Fibroblast of lung (primary cell): ENCODE measurements at regions not wholly inside any gene's neighbourhood (a gene's known extent, or its start where the extent isn't known, plus 50 kb on each side); places are given as distances from the start of the nearest gene placed in this dataset.

Experiments
- DNase-seq, 2 donors: peaks; one replicate each; pipeline versions ENCODE4 v3.0.0 to v3.0.0-alpha.2; 2010; ENCODE audit warnings: low read depth in 2 of 2
- H2AFZ ChIP-seq: 2 replicates; pipeline ENCODE4 v1.5.1; 2012; ENCODE audit warnings: low read length, control low read depth, inconsistent platforms
- H3K27ac ChIP-seq: 2 replicates; pipeline ENCODE4 v1.5.1; 2011; ENCODE audit warnings: low read length, control low read depth; ENCODE audit not compliant: insufficient read depth
- H3K27me3 ChIP-seq: 2 replicates; pipeline ENCODE4 v1.5.1; 2011; ENCODE audit warnings: mild to moderate bottlenecking, low read length; ENCODE audit not compliant: control insufficient read depth, insufficient read depth
- H3K36me3 ChIP-seq: 2 replicates; pipeline ENCODE4 v1.5.1; 2011; ENCODE audit warnings: low read length; ENCODE audit not compliant: control insufficient read depth, insufficient read depth
- H3K4me1 ChIP-seq: 2 replicates; pipeline ENCODE4 v1.5.1; 2011; ENCODE audit warnings: low read length; ENCODE audit not compliant: control insufficient read depth, insufficient read depth; ENCODE audit errors: extremely low read depth
- H3K4me2 ChIP-seq: 2 replicates; pipeline ENCODE4 v1.5.1; 2011; ENCODE audit warnings: low read length, control low read depth; ENCODE audit not compliant: insufficient read depth; ENCODE audit errors: extremely low read depth
- H3K4me3 ChIP-seq, 4 experiments: fragments of 200-600 bp in 1 of 4; sonication (generic) in 1 of 4; replicated peaks in 1 of 4; 2 replicates each; pipeline ENCODE4 v1.5.1; 2011 to 2016; ENCODE audit warnings: low read length in 4 of 4, low read depth in 3 of 4, mild to moderate bottlenecking in 3 of 4, control low read depth in 2 of 4, inconsistent platforms in 1 of 4, mixed read lengths in 1 of 4; ENCODE audit not compliant: insufficient read depth in 1 of 4; ENCODE audit errors: control extremely low read depth in 1 of 4
- H3K79me2 ChIP-seq: 2 replicates; pipeline ENCODE4 v1.5.1; 2012; ENCODE audit warnings: mild to moderate bottlenecking, low read length, inconsistent platforms; ENCODE audit not compliant: control insufficient read depth, insufficient read depth
- H3K9ac ChIP-seq: 2 replicates; pipeline ENCODE4 v1.5.1; 2011; ENCODE audit warnings: mild to moderate bottlenecking, low read length, control low read depth; ENCODE audit not compliant: insufficient read depth
- H3K9me3 ChIP-seq: 2 replicates; pipeline ENCODE4 v1.5.1; 2012; ENCODE audit warnings: low read depth, low read length; ENCODE audit not compliant: control insufficient read depth, insufficient read depth
- H4K20me1 ChIP-seq: 2 replicates; pipeline ENCODE4 v1.5.1; 2011; ENCODE audit warnings: low read length; ENCODE audit not compliant: control insufficient read depth, insufficient read depth; ENCODE audit errors: extremely low read depth
- CTCF ChIP-seq, 2 donors: IDR thresholded peaks in 1 of 2; conservative IDR thresholded peaks in 1 of 2; 1 replicate in 1 of 2; 2 replicates in 1 of 2; pipeline ENCODE4 v1.5.1; 2011 to 2012; ENCODE audit warnings: low read length in 2 of 2, control low read depth in 1 of 2, inconsistent platforms in 1 of 2, low read depth in 1 of 2, mild to moderate bottlenecking in 1 of 2
- EZH2 ChIP-seq: IDR thresholded peaks from 2 replicates; pipeline ENCODE4 v1.5.1; 2012; ENCODE audit warnings: low read length, control low read depth, mild to moderate bottlenecking; ENCODE audit errors: missing control alignments

- DNase-seq: no peak
- H2AFZ ChIP-seq: no peak overlapping the region
- H3K27ac ChIP-seq: no peak overlapping the region
- no peaks in the 10 kb centered on the region for H3K9me3 ChIP-seq
- no peak overlapping the region for H3K9ac ChIP-seq
- H3K4me2 ChIP-seq: no peak overlapping the region
- no peaks in the 10 kb centered on the region for H3K79me2 ChIP-seq
- TF ChIP-seq CTCF (conservative IDR thresholded peaks at IDR 0.05 in 1 of 2, IDR thresholded peaks at IDR 0.05 in 1 of 2; ENCODE audit: low read depth in 1 of 2, low read length in 2 of 2) (no peak), EZH2 (no peak)
- H3K4me3 ChIP-seq: no peak overlapping the region
- no peaks in the 10 kb centered on the region for H3K36me3 ChIP-seq
- no peaks in the 10 kb centered on the region for H3K27me3 ChIP-seq
- H4K20me1 ChIP-seq: peaks cover 2% of the 10 kb centered on the region
- H3K4me1 ChIP-seq: no peaks in the 10 kb centered on the region
Measured at GRCh38 chr19:30086220-30086619, 144.2 kb downstream of the URI1 start.

- TF ChIP-seq EZH2: no peak
- TF ChIP-seq CTCF (conservative IDR thresholded peaks at IDR 0.05 in 1 of 2, IDR thresholded peaks at IDR 0.05 in 1 of 2; ENCODE audit: low read depth in 1 of 2, low read length in 2 of 2): no peak
- H3K27me3 ChIP-seq: no peaks in the 10 kb centered on the region
- no peaks in the 10 kb centered on the region for H3K79me2 ChIP-seq
- no peak overlapping the region for H3K9ac ChIP-seq
- H3K27ac ChIP-seq: no peak overlapping the region
- peaks cover 2% of the 10 kb centered on the region for H4K20me1 ChIP-seq
- H3K4me2 ChIP-seq: no peak overlapping the region
- no peak overlapping the region for H2AFZ ChIP-seq
- H3K4me3 ChIP-seq: no peak overlapping the region
- DNase-seq: no peak
- H3K4me1 ChIP-seq: no peaks in the 10 kb centered on the region
- no peaks in the 10 kb centered on the region for H3K9me3 ChIP-seq
- H3K36me3 ChIP-seq: no peaks in the 10 kb centered on the region
Measured at GRCh38 chr19:30086916-30087315, 144.9 kb downstream of the URI1 start.

GRCh38 chr19:30087381-30088138, 145.5 kb downstream of the URI1 start:
- Histone ChIP-seq H3K36me3 (no peaks in the 10 kb centered on the region), H3K27ac (no peak overlapping the region), H4K20me1 (peaks cover 2% of the 10 kb centered on the region), H3K27me3 (no peaks in the 10 kb centered on the region), H3K9me3 (no peaks in the 10 kb centered on the region), H2AFZ (no peak overlapping the region), H3K79me2 (no peaks in the 10 kb centered on the region), H3K4me1 (no peaks in the 10 kb centered on the region), H3K4me3 (no peak overlapping the region), H3K9ac (no peak overlapping the region), H3K4me2 (no peak overlapping the region)
- DNase-seq: no peak
- TF ChIP-seq EZH2 (no peak), CTCF (conservative IDR thresholded peaks at IDR 0.05 in 1 of 2, IDR thresholded peaks at IDR 0.05 in 1 of 2; ENCODE audit: low read depth in 1 of 2, low read length in 2 of 2) (no peak)
